ENCODE measurements at regions not wholly inside any gene's neighbourhood (a gene's known extent, or its start where the extent isn't known, plus 50 kb on each side); places are given as distances from the start of the nearest gene placed in this dataset.

DNA sequence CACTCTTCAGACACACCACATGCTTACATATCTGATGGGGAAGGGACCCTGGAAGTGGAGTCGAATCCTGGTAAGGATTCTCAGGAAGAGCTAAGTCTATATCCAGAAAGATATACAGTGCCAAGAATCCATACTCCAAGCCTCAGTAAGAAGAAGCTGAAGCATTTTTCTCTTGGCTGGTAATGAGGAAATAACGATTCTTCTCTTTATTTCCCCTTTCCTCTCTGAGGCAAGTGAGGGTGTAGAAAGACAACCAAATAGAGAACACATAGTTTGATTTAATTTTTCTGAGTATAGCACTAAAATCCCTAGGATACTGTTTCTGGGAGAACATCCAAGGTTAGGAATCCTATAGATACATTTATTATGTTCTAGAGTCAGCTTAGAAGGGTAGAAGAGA lies 857.3 kb downstream of the TUSC7 start:
- Mint-ChIP-seq H3K4me1 (ENCODE audit: low read depth, unreplicated experiment) (peaks cover 10% of the 10 kb centered on the region), H3K27ac (ENCODE audit: unreplicated experiment) (no peak overlapping the region), H3K4me3 (ENCODE audit: unreplicated experiment) (no peak overlapping the region), H3K36me3 (ENCODE audit: low read depth, unreplicated experiment) (no peaks in the 10 kb centered on the region), H3K9me3 (ENCODE audit: unreplicated experiment) (peaks cover 2% of the 10 kb centered on the region), H3K27me3 (ENCODE audit: low read depth, unreplicated experiment) (no peaks in the 10 kb centered on the region)
- Histone ChIP-seq H3K79me2 (ENCODE audit: insufficient read depth, low read length) (no peaks in the 10 kb centered on the region), H3K4me2 (ENCODE audit: low read length) (no peak overlapping the region), H3K9ac (ENCODE audit: low read length) (no peak overlapping the region), H3K27ac (ENCODE audit: low read depth, low read length) (no peak overlapping the region), H3K4me3 (ENCODE audit: insufficient read depth, low read depth, low read length) (no peak overlapping the region), H3K9me3 (ENCODE audit: insufficient read depth, low read depth, low read length) (no peaks in the 10 kb centered on the region), H3K36me3 (ENCODE audit: insufficient read depth, low read length) (no peaks in the 10 kb centered on the region), H3K27me3 (ENCODE audit: insufficient read depth, low read length) (no peaks in the 10 kb centered on the region), H2AFZ (ENCODE audit: low read depth, low read length) (no peak overlapping the region), H4K20me1 (ENCODE audit: insufficient read depth, low read length) (no peaks in the 10 kb centered on the region), H3K4me1 (ENCODE audit: insufficient read depth, low read length) (no peaks in the 10 kb centered on the region)
- TF ChIP-seq, protein P1, sequence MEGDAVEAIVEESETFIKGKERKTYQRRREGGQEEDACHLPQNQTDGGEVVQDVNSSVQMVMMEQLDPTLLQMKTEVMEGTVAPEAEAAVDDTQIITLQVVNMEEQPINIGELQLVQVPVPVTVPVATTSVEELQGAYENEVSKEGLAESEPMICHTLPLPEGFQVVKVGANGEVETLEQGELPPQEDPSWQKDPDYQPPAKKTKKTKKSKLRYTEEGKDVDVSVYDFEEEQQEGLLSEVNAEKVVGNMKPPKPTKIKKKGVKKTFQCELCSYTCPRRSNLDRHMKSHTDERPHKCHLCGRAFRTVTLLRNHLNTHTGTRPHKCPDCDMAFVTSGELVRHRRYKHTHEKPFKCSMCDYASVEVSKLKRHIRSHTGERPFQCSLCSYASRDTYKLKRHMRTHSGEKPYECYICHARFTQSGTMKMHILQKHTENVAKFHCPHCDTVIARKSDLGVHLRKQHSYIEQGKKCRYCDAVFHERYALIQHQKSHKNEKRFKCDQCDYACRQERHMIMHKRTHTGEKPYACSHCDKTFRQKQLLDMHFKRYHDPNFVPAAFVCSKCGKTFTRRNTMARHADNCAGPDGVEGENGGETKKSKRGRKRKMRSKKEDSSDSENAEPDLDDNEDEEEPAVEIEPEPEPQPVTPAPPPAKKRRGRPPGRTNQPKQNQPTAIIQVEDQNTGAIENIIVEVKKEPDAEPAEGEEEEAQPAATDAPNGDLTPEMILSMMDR (IDR thresholded peaks at IDR 0.05; ENCODE audit: insufficient read depth, low read depth, low read length) = no peak
- TF ChIP-seq EZH2 (IDR thresholded peaks at IDR 0.05; ENCODE audit: insufficient read depth, low read length) = no peak
- FAIRE-seq (no peak), DNase-seq (ENCODE audit: low read depth) (no peak)

DNA sequence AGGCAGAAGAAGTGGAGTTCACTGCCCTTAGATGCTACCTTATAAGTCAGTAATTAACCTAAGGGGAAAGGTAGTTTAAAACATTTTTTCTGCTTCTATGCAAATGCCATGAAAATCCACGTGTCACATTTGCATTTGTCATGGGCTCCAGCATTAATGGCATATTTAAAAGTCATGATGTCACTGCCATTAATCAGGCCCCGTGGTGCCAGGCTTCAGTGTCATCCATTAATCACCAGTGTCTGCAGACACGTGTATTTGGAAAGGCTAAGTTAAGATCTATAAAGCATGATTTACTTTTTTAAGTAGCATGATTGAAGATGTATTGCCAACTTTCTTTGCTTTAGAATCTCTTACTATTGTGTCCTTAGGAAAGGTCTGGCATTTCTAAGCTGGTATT lies 857.8 kb downstream of the TUSC7 start:
- no peaks in the 10 kb centered on the region for H3K36me3 Mint-ChIP-seq (ENCODE audit: low read depth, unreplicated experiment)
- Histone ChIP-seq H3K4me3 (ENCODE audit: insufficient read depth, low read depth, low read length) (no peak overlapping the region), H3K9ac (ENCODE audit: low read length) (no peak overlapping the region), H3K27me3 (ENCODE audit: insufficient read depth, low read length) (no peaks in the 10 kb centered on the region), H3K9me3 (ENCODE audit: insufficient read depth, low read depth, low read length) (no peaks in the 10 kb centered on the region), H3K4me2 (ENCODE audit: low read length) (no peak overlapping the region), H3K27ac (ENCODE audit: low read depth, low read length) (no peak overlapping the region), H3K4me1 (ENCODE audit: insufficient read depth, low read length) (no peaks in the 10 kb centered on the region), H4K20me1 (ENCODE audit: insufficient read depth, low read length) (no peaks in the 10 kb centered on the region), H3K79me2 (ENCODE audit: insufficient read depth, low read length) (no peaks in the 10 kb centered on the region), H3K36me3 (ENCODE audit: insufficient read depth, low read length) (no peaks in the 10 kb centered on the region), H2AFZ (ENCODE audit: low read depth, low read length) (no peak overlapping the region)
- no peaks in the 10 kb centered on the region for H3K27me3 Mint-ChIP-seq (ENCODE audit: low read depth, unreplicated experiment)
- H3K4me1 Mint-ChIP-seq (ENCODE audit: low read depth, unreplicated experiment) = peaks cover 10% of the 10 kb centered on the region
- H3K4me3 Mint-ChIP-seq (ENCODE audit: unreplicated experiment) = no peak overlapping the region
- no peak for DNase-seq (ENCODE audit: low read depth)
- H3K27ac Mint-ChIP-seq (ENCODE audit: unreplicated experiment) = no peak overlapping the region
- FAIRE-seq = no peak
- TF ChIP-seq EZH2 (IDR thresholded peaks at IDR 0.05; ENCODE audit: insufficient read depth, low read length) = no peak
- TF ChIP-seq, protein P1 (IDR thresholded peaks at IDR 0.05; ENCODE audit: insufficient read depth, low read depth, low read length) = no peak
- peaks cover 2% of the 10 kb centered on the region for H3K9me3 Mint-ChIP-seq (ENCODE audit: unreplicated experiment)

DNA sequence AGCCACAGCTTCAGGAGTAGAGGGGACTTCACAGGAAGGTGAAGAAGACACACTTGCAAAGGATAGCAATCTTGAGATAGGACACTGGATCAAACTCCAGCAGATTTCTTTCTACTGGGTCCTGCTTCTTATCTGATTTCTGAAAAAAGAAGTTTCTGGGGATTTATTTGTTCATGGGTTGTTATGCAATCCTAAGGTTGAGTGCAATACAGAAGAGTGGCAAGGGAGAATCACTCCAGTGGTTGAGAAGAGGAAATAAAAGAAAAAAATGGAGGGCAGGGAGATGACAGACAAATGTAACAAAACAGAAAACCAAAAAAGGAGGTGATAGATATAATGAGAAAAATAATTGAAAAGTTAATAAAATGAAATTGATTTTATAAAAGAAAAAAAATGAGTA lies 858.3 kb downstream of the TUSC7 start:
- H2AFZ ChIP-seq (ENCODE audit: low read depth, low read length) = no peak overlapping the region
- peaks cover 9% of the 10 kb centered on the region for H3K4me1 Mint-ChIP-seq (ENCODE audit: low read depth, unreplicated experiment)
- H3K4me3 ChIP-seq (ENCODE audit: insufficient read depth, low read depth, low read length) = no peak overlapping the region
- H3K79me2 ChIP-seq (ENCODE audit: insufficient read depth, low read length) = no peaks in the 10 kb centered on the region
- TF ChIP-seq EZH2 (IDR thresholded peaks at IDR 0.05; ENCODE audit: insufficient read depth, low read length) = no peak
- TF ChIP-seq, protein P1 (IDR thresholded peaks at IDR 0.05; ENCODE audit: insufficient read depth, low read depth, low read length) = no peak
- peaks cover 2% of the 10 kb centered on the region for H3K9me3 Mint-ChIP-seq (ENCODE audit: unreplicated experiment)
- no peak for FAIRE-seq
- H3K27ac Mint-ChIP-seq (ENCODE audit: unreplicated experiment) = no peak overlapping the region
- no peaks in the 10 kb centered on the region for H3K36me3 ChIP-seq (ENCODE audit: insufficient read depth, low read length)
- H3K9ac ChIP-seq (ENCODE audit: low read length) = no peak overlapping the region
- no peaks in the 10 kb centered on the region for H4K20me1 ChIP-seq (ENCODE audit: insufficient read depth, low read length)
- H3K4me1 ChIP-seq (ENCODE audit: insufficient read depth, low read length) = no peaks in the 10 kb centered on the region
- no peak for DNase-seq (ENCODE audit: low read depth)
- no peaks in the 10 kb centered on the region for H3K27me3 ChIP-seq (ENCODE audit: insufficient read depth, low read length)
- H3K36me3 Mint-ChIP-seq (ENCODE audit: low read depth, unreplicated experiment) = no peaks in the 10 kb centered on the region
- no peak overlapping the region for H3K27ac ChIP-seq (ENCODE audit: low read depth, low read length)
- no peaks in the 10 kb centered on the region for H3K27me3 Mint-ChIP-seq (ENCODE audit: low read depth, unreplicated experiment)
- no peak overlapping the region for H3K4me3 Mint-ChIP-seq (ENCODE audit: unreplicated experiment)
- H3K4me2 ChIP-seq (ENCODE audit: low read length) = no peak overlapping the region
- no peaks in the 10 kb centered on the region for H3K9me3 ChIP-seq (ENCODE audit: insufficient read depth, low read depth, low read length)

All from astrocyte (in vitro differentiated cells and primary cell).